ENCODE measurements at regions not wholly inside any gene's neighbourhood (a gene's known extent, or its start where the extent isn't known, plus 50 kb on each side); places are given as distances from the start of the nearest gene placed in this dataset.

- no peak for TF ChIP-seq CTCF (conservative IDR thresholded peaks at IDR 0.05)
Measured at GRCh38 chr2:129912066-129912820, 67.2 kb upstream of the RAB6C start.

GRCh38 chr2:129912871-129913694 is 66.4 kb upstream of the RAB6C start:
- H3K27ac ChIP-seq: no peak overlapping the region
- no peak for TF ChIP-seq CTCF (conservative IDR thresholded peaks at IDR 0.05)

More at GRCh38 chr2:129912066-129912820, 67.2 kb upstream of the RAB6C start:
- no peak overlapping the region for H3K27ac ChIP-seq

- TF ChIP-seq CTCF (conservative IDR thresholded peaks at IDR 0.05): no peak
- H3K27ac ChIP-seq: no peak overlapping the region
Measured at GRCh38 chr2:129913695-129914495, 65.6 kb upstream of the RAB6C start.

GRCh38 chr2:129914538-129915302 is 64.7 kb upstream of the RAB6C start:
- no peak overlapping the region for H3K27ac ChIP-seq
- TF ChIP-seq CTCF (conservative IDR thresholded peaks at IDR 0.05): no peak

- no peak for TF ChIP-seq CTCF (conservative IDR thresholded peaks at IDR 0.05)
- H3K27ac ChIP-seq: no peak overlapping the region
Measured at GRCh38 chr2:129915303-129915840, 64.1 kb upstream of the RAB6C start.

GRCh38 chr2:129918604-129919003 is 60.9 kb upstream of the RAB6C start:
- no peak overlapping the region for H3K27ac ChIP-seq
- TF ChIP-seq CTCF (conservative IDR thresholded peaks at IDR 0.05): no peak

Data from VCaP (cell line).